HUES64 (cell line): ENCODE measurements at regions not wholly inside any gene's neighbourhood (a gene's known extent, or its start where the extent isn't known, plus 50 kb on each side); places are given as distances from the start of the nearest gene placed in this dataset.
"Not testable (repeated sequence)": the region's sequence is repeated elsewhere in the genome, so short reads cannot be mapped to it uniquely, and the experiment has no call there.

Experiments used
- H3K27ac ChIP-seq: 2 replicates; pipeline ENCODE4 v1.7.0; 2013; ENCODE audit warnings: low read depth, low read length, inconsistent platforms
- H3K27me3 ChIP-seq: 2 replicates; pipeline ENCODE4 v1.6.1; 2013; ENCODE audit warnings: mild to moderate bottlenecking, low read length; ENCODE audit not compliant: insufficient read depth
- H3K36me3 ChIP-seq: 2 replicates; pipeline ENCODE4 v1.6.1; 2013; ENCODE audit warnings: mild to moderate bottlenecking, low read length; ENCODE audit not compliant: insufficient read depth
- H3K4me1 ChIP-seq: 2 replicates; pipeline ENCODE4 v1.6.1; 2013; ENCODE audit warnings: mild to moderate bottlenecking, low read length, moderate library complexity; ENCODE audit not compliant: insufficient read depth
- H3K4me3 ChIP-seq: 2 replicates; pipeline ENCODE4 v1.5.1; 2013; ENCODE audit warnings: mild to moderate bottlenecking, low read length, moderate library complexity
- H3K9ac ChIP-seq: 2 replicates; pipeline ENCODE4 v1.6.1; 2013; ENCODE audit warnings: mild to moderate bottlenecking, low read depth, low read length
- H3K9me3 ChIP-seq: 2 replicates; pipeline ENCODE4 v1.6.1; 2013; ENCODE audit warnings: low read depth, low read length; ENCODE audit not compliant: insufficient read depth
- WGBS: fragments of 150-250, 120-280 bp; methylation state at CpG from one replicate; pipeline ENCODE4 v1.1.7; 2013; ENCODE audit warnings: missing lambda C conversion rate; 5-methylcytosine and 5-hydroxymethylcytosine counted together

GRCh38 chr4:14919785-14920184, 82.5 kb upstream of the CPEB2 start:
- H3K4me1 ChIP-seq = no peaks in the 10 kb centered on the region; the same call in 1 of the 2 replicates
- H3K27me3 ChIP-seq = no peaks in the 10 kb centered on the region
- 93% methylated on average over 7 of the region's 7 CpGs for WGBS
- H3K9ac ChIP-seq = no peak overlapping the region
- H3K36me3 ChIP-seq = no peaks in the 10 kb centered on the region
- H3K4me3 ChIP-seq = no peak overlapping the region
- H3K27ac ChIP-seq = no peak overlapping the region
- no peaks in the 10 kb centered on the region for H3K9me3 ChIP-seq

GRCh38 chr4:14920237-14920636, 82.0 kb upstream of the CPEB2 start:
- 91% methylated on average over 3 of the region's 3 CpGs for WGBS
- Histone ChIP-seq H3K27ac (no peak overlapping the region), H3K4me1 (no peaks in the 10 kb centered on the region; the same call in 1 of the 2 replicates), H3K36me3 (no peaks in the 10 kb centered on the region), H3K4me3 (no peak overlapping the region), H3K9ac (no peak overlapping the region), H3K27me3 (no peaks in the 10 kb centered on the region), H3K9me3 (no peaks in the 10 kb centered on the region)

GRCh38 chr4:14920759-14921320, 81.4 kb upstream of the CPEB2 start:
- H3K9me3 ChIP-seq = no peaks in the 10 kb centered on the region
- no peaks in the 10 kb centered on the region for H3K27me3 ChIP-seq
- 93% methylated on average over 2 of the region's 3 CpGs for WGBS
- no peak overlapping the region for H3K27ac ChIP-seq
- H3K4me3 ChIP-seq = no peak overlapping the region
- no peak overlapping the region for H3K9ac ChIP-seq
- no peaks in the 10 kb centered on the region for H3K36me3 ChIP-seq
- no peaks in the 10 kb centered on the region; the same call in 1 of the 2 replicates for H3K4me1 ChIP-seq

GRCh38 chr4:14921781-14922180, 80.5 kb upstream of the CPEB2 start:
- not testable (repeated sequence) for H3K4me3 ChIP-seq, H3K27me3 ChIP-seq, H3K9ac ChIP-seq, H3K27ac ChIP-seq, H3K9me3 ChIP-seq, H3K4me1 ChIP-seq, H3K36me3 ChIP-seq
- WGBS = no CpG with 5 or more reads among the region's 2 CpGs

GRCh38 chr4:14924076-14924811, 78.0 kb upstream of the CPEB2 start:
- H3K9me3 ChIP-seq = no peaks in the 10 kb centered on the region
- H3K4me1 ChIP-seq = no peaks in the 10 kb centered on the region
- H3K4me3 ChIP-seq = no peak overlapping the region
- WGBS = 96% methylated on average over 1 of the region's 3 CpGs
- no peak overlapping the region for H3K9ac ChIP-seq
- no peaks in the 10 kb centered on the region for H3K27me3 ChIP-seq
- no peak overlapping the region for H3K27ac ChIP-seq
- H3K36me3 ChIP-seq = no peaks in the 10 kb centered on the region

- Histone ChIP-seq H3K36me3 (no peaks in the 10 kb centered on the region), H3K27ac (no peak overlapping the region), H3K4me1 (no peaks in the 10 kb centered on the region), H3K4me3 (no peak overlapping the region), H3K9ac (no peak overlapping the region), H3K9me3 (no peaks in the 10 kb centered on the region), H3K27me3 (no peaks in the 10 kb centered on the region)
- 91% methylated on average over 3 of the region's 3 CpGs for WGBS
These were observed 77.4 kb upstream of the CPEB2 start for GRCh38 chr4:14924812-14925344.

GRCh38 chr4:14925471-14925870, 76.8 kb upstream of the CPEB2 start:
- no peaks in the 10 kb centered on the region for H3K27me3 ChIP-seq
- 88% methylated on average over 5 of the region's 5 CpGs for WGBS
- H3K9ac ChIP-seq = no peak overlapping the region
- H3K4me1 ChIP-seq = no peaks in the 10 kb centered on the region
- no peak overlapping the region for H3K27ac ChIP-seq
- no peaks in the 10 kb centered on the region for H3K36me3 ChIP-seq
- H3K4me3 ChIP-seq = no peak overlapping the region
- no peaks in the 10 kb centered on the region for H3K9me3 ChIP-seq

- no peaks in the 10 kb centered on the region for H3K27me3 ChIP-seq
- no peaks in the 10 kb centered on the region for H3K36me3 ChIP-seq
- WGBS = 89% methylated on average over 2 of the region's 2 CpGs
- no peaks in the 10 kb centered on the region for H3K9me3 ChIP-seq
- no peak overlapping the region for H3K4me3 ChIP-seq
- no peak overlapping the region for H3K9ac ChIP-seq
- H3K4me1 ChIP-seq = no peaks in the 10 kb centered on the region
- no peak overlapping the region for H3K27ac ChIP-seq
These were observed 75.9 kb upstream of the CPEB2 start for GRCh38 chr4:14926368-14926767.

GRCh38 chr4:14928035-14928434, 74.2 kb upstream of the CPEB2 start:
- Histone ChIP-seq H3K9me3 (no peaks in the 10 kb centered on the region), H3K4me3 (no peak overlapping the region), H3K4me1 (no peaks in the 10 kb centered on the region), H3K9ac (no peak overlapping the region), H3K27me3 (no peaks in the 10 kb centered on the region), H3K27ac (no peak overlapping the region), H3K36me3 (no peaks in the 10 kb centered on the region)
- WGBS = 93% methylated on average over 1 of the region's 1 CpG

GRCh38 chr4:14929669-14930068, 72.6 kb upstream of the CPEB2 start:
- no peaks in the 10 kb centered on the region for H3K4me1 ChIP-seq
- WGBS = 100% methylated on average over 1 of the region's 1 CpG
- H3K9ac ChIP-seq = no peak overlapping the region
- H3K9me3 ChIP-seq = no peaks in the 10 kb centered on the region
- no peaks in the 10 kb centered on the region for H3K27me3 ChIP-seq
- no peaks in the 10 kb centered on the region for H3K36me3 ChIP-seq
- H3K27ac ChIP-seq = no peak overlapping the region
- H3K4me3 ChIP-seq = no peak overlapping the region

- Histone ChIP-seq H3K9ac (no peak overlapping the region), H3K9me3 (no peaks in the 10 kb centered on the region), H3K36me3 (no peaks in the 10 kb centered on the region), H3K27me3 (no peaks in the 10 kb centered on the region), H3K4me3 (no peak overlapping the region), H3K4me1 (no peaks in the 10 kb centered on the region), H3K27ac (no peak overlapping the region)
- WGBS = 94% methylated on average over 9 of the region's 9 CpGs
These were observed 67.4 kb upstream of the CPEB2 start for GRCh38 chr4:14934704-14935390.
